ENCODE measurements at regions not wholly inside any gene's neighbourhood (a gene's known extent, or its start where the extent isn't known, plus 50 kb on each side); places are given as distances from the start of the nearest gene placed in this dataset.

- no peaks in the 10 kb centered on the region for H3K36me3 ChIP-seq (ENCODE audit: insufficient read depth, low read length)
- H2AFZ ChIP-seq (ENCODE audit: low read length) = no peak overlapping the region
- H3K79me2 ChIP-seq (ENCODE audit: insufficient read depth, low read depth, low read length) = no peaks in the 10 kb centered on the region
- H3K4me2 ChIP-seq (ENCODE audit: low read length) = no peak overlapping the region
- H3K4me1 ChIP-seq (ENCODE audit: insufficient read depth, low read length, poor library complexity, severe bottlenecking) = no peaks in the 10 kb centered on the region
- CTCF ChIA-PET (ENCODE audit: unreplicated experiment) = no interaction called here
- H3K9me3 ChIP-seq (ENCODE audit: low read length) = no peaks in the 10 kb centered on the region
- H3K4me3 ChIP-seq (ENCODE audit: low read depth, low read length, poor library complexity, severe bottlenecking) = no peak overlapping the region
- BruUV-seq (replicated peaks) = no TSS peak
- no peak for TF ChIP-seq EZH2phosphoT487 (IDR thresholded peaks at IDR 0.05; ENCODE audit: borderline replicate concordance, low read depth, low read length)
- TF ChIP-seq, protein P1, sequence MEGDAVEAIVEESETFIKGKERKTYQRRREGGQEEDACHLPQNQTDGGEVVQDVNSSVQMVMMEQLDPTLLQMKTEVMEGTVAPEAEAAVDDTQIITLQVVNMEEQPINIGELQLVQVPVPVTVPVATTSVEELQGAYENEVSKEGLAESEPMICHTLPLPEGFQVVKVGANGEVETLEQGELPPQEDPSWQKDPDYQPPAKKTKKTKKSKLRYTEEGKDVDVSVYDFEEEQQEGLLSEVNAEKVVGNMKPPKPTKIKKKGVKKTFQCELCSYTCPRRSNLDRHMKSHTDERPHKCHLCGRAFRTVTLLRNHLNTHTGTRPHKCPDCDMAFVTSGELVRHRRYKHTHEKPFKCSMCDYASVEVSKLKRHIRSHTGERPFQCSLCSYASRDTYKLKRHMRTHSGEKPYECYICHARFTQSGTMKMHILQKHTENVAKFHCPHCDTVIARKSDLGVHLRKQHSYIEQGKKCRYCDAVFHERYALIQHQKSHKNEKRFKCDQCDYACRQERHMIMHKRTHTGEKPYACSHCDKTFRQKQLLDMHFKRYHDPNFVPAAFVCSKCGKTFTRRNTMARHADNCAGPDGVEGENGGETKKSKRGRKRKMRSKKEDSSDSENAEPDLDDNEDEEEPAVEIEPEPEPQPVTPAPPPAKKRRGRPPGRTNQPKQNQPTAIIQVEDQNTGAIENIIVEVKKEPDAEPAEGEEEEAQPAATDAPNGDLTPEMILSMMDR (conservative IDR thresholded peaks at IDR 0.05; ENCODE audit: low read length) = no peak
- no peak for DNase-seq (ENCODE audit: low spot score)
- H3K27ac ChIP-seq (ENCODE audit: low read depth, low read length, poor library complexity, severe bottlenecking) = no peak overlapping the region
- H4K20me1 ChIP-seq (ENCODE audit: insufficient read depth, low read length) = no peaks in the 10 kb centered on the region
- POLR2A ChIA-PET = no interaction called here
- intact Hi-C loops (cut with micrococcal nuclease; ENCODE audit: unreplicated experiment) = no loop called here
- no peaks in the 10 kb centered on the region for H3K9me2 ChIP-seq (ENCODE audit: insufficient read depth, low read length)
Measured at GRCh38 chr5:3963652-3964051, 368.0 kb downstream of the IRX1 start.

GRCh38 chr5:3980156-3980555 lies 384.5 kb downstream of the IRX1 start:
- Histone ChIP-seq H4K20me1 (ENCODE audit: insufficient read depth, low read length) (no peaks in the 10 kb centered on the region), H3K27ac (ENCODE audit: low read depth, low read length, poor library complexity, severe bottlenecking) (no peak overlapping the region), H3K9me3 (ENCODE audit: low read length) (0 out of 2 replicates have a peak, but pooled peaks cover 4% of the 10 kb centered on the region), H3K36me3 (ENCODE audit: insufficient read depth, low read length) (no peaks in the 10 kb centered on the region), H2AFZ (ENCODE audit: low read length) (no peak overlapping the region), H3K4me2 (ENCODE audit: low read length) (no peak overlapping the region), H3K79me2 (ENCODE audit: insufficient read depth, low read depth, low read length) (no peaks in the 10 kb centered on the region), H3K4me1 (ENCODE audit: insufficient read depth, low read length, poor library complexity, severe bottlenecking) (no peaks in the 10 kb centered on the region), H3K9me2 (ENCODE audit: insufficient read depth, low read length) (no peaks in the 10 kb centered on the region), H3K4me3 (ENCODE audit: low read depth, low read length, poor library complexity, severe bottlenecking) (no peak overlapping the region)
- TF ChIP-seq EZH2phosphoT487 (IDR thresholded peaks at IDR 0.05; ENCODE audit: borderline replicate concordance, low read depth, low read length) = no peak
- TF ChIP-seq, protein P1 (conservative IDR thresholded peaks at IDR 0.05; ENCODE audit: low read length) = no peak
- no peak for DNase-seq (ENCODE audit: low spot score)
- intact Hi-C loops (cut with micrococcal nuclease; ENCODE audit: unreplicated experiment) = no loop called here
- ChIA-PET CTCF (ENCODE audit: unreplicated experiment) (no interaction called here), POLR2A (no interaction called here)
- no TSS peak for BruUV-seq (replicated peaks)

- H3K4me2 ChIP-seq (ENCODE audit: low read length) = no peak overlapping the region
- no peak for DNase-seq (ENCODE audit: low spot score)
- H4K20me1 ChIP-seq (ENCODE audit: insufficient read depth, low read length) = no peaks in the 10 kb centered on the region
- H3K79me2 ChIP-seq (ENCODE audit: insufficient read depth, low read depth, low read length) = no peaks in the 10 kb centered on the region
- no peaks in the 10 kb centered on the region for H3K9me2 ChIP-seq (ENCODE audit: insufficient read depth, low read length)
- BruUV-seq (replicated peaks) = no TSS peak
- no peak overlapping the region for H3K27ac ChIP-seq (ENCODE audit: low read depth, low read length, poor library complexity, severe bottlenecking)
- no peaks in the 10 kb centered on the region for H3K9me3 ChIP-seq (ENCODE audit: low read length)
- H3K4me1 ChIP-seq (ENCODE audit: insufficient read depth, low read length, poor library complexity, severe bottlenecking) = no peaks in the 10 kb centered on the region
- H2AFZ ChIP-seq (ENCODE audit: low read length) = no peak overlapping the region
- ChIA-PET CTCF (ENCODE audit: unreplicated experiment) (no interaction called here), POLR2A (no interaction called here)
- intact Hi-C loops (cut with micrococcal nuclease; ENCODE audit: unreplicated experiment) = no loop called here
- H3K4me3 ChIP-seq (ENCODE audit: low read depth, low read length, poor library complexity, severe bottlenecking) = no peak overlapping the region
- TF ChIP-seq EZH2phosphoT487 (IDR thresholded peaks at IDR 0.05; ENCODE audit: borderline replicate concordance, low read depth, low read length) = no peak
- TF ChIP-seq, protein P1 (conservative IDR thresholded peaks at IDR 0.05; ENCODE audit: low read length) = no peak
- no peaks in the 10 kb centered on the region for H3K36me3 ChIP-seq (ENCODE audit: insufficient read depth, low read length)
Measured at GRCh38 chr5:3987867-3988266, 392.2 kb downstream of the IRX1 start.

All from OCI-LY7 (cell line).